8988T (cell line): ENCODE measurements at regions not wholly inside any gene's neighbourhood (a gene's known extent, or its start where the extent isn't known, plus 50 kb on each side); places are given as distances from the start of the nearest gene placed in this dataset.
"Not testable (repeated sequence)": the region's sequence is repeated elsewhere in the genome, so short reads cannot be mapped to it uniquely, and the experiment has no call there.

Experiments used
- DNase-seq: peaks from one replicate; pipeline ENCODE4 v3.0.0; 2011

- no peak for DNase-seq
Observed at GRCh38 chr5:57002959-57003485, 51.1 kb upstream of the MIER3 start.

- not testable (repeated sequence) for DNase-seq
Observed at GRCh38 chr5:57003566-57003965, 51.6 kb upstream of the MIER3 start.

DNA sequence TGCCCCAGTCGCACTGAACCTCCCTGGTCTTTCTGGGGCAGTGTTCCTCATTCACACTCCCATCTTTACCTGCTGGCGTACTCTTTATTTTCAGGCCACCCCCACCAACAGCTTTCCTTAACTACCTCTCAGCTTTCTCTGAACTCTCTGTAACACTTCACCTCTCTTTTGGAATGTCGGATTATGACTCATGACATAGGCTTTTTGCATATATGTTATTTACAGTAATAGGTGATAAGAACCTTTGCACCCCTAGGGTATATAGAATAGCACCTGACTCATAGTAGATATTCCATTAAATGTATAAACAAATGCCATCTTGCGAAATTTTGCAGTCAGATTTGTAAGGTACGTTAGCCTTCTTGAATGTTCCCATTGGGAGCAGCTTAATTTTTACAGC is 52.9 kb upstream of the MIER3 start:
- DNase-seq = peak; percentile 5

DNA sequence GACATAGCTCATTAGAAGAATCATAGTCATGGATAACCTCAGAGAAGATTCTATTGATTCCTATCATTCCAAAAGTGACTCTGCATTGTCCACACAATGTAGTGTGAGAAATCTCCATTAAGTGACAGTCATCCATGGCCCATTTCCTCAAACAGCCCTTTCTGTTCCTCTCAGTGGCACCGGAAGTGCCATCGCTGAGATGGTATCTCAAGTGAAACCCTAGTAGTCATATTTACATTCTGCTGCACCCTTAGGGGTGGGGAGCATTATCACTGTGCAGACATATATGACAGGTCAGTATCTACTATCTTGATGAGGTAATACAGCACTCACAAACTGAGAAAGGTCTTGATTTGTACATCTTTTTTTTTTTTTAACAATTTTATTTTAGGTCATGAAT is 55.4 kb upstream of the MIER3 start:
- no peak for DNase-seq

GRCh38 chr5:57009811-57010210 is 57.9 kb upstream of the MIER3 start:
- no peak for DNase-seq

- DNase-seq = no peak
Observed at GRCh38 chr5:57010786-57011185, 58.9 kb upstream of the MIER3 start.

GRCh38 chr5:57012511-57012910 is 60.6 kb upstream of the MIER3 start:
- DNase-seq = no peak

GRCh38 chr5:57025961-57026360 is 74.0 kb upstream of the MIER3 start:
- no peak for DNase-seq

DNA sequence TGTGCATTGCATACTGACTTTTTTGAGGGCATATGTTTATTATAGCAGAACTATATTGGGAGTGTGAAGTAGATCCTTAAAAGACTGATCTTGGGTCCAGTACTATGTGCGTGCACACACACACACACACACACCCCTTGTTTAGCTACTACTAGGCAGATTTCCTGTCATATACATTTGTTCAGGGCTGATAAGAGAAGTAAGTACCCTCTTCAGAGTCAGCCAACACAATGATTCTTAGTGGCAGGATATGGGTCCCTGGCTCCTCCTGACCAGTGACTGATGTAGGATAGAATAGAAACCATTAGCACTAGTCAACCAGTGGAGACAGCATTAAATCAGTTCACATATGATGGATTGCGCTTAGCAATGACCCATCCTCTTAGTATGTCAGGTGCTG is 76.2 kb upstream of the MIER3 start:
- DNase-seq = no peak

DNA sequence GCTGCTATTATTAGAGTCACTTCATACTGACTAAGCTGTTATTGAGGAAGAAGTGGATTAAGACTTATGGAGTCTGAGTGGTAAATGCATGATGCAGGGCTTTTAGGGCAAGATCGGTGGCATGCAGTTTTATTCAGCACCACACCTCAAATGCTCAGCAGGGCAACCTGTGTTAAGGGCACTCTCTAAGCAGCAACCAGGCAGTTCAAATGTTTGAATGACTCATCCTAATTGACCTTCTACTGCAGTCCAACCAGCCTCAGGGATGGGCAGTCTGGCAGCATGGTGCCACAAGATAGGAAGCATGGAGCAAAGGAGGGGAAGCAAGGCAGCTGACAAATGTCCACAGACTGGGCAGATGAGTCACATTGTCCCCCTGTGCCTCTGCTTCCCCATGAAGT is 80.2 kb upstream of the MIER3 start:
- DNase-seq = no peak

- DNase-seq = no peak
Observed at GRCh38 chr5:57033103-57033502, 81.2 kb upstream of the MIER3 start.

DNA sequence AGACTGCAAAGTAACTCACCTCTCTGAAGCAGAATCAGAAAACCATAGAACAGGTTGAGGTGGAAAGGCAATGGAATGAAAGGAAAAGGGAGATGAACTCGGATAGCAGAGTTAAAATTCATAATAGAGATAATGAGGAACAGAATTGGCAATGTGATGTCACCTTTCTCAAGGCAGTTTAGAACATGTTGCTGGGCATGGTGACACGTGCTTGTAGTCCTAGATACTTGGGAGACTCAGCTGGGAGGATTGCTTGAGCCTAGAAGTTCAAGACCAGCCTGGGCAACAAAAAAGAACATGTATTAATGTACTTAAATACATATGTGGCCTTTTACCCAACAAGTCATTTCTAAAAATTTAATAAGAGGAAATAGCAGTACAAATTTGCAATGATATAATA is 81.6 kb upstream of the MIER3 start:
- DNase-seq = no peak

- DNase-seq = no peak
Observed at GRCh38 chr5:57034201-57034916, 82.4 kb upstream of the MIER3 start.

DNA sequence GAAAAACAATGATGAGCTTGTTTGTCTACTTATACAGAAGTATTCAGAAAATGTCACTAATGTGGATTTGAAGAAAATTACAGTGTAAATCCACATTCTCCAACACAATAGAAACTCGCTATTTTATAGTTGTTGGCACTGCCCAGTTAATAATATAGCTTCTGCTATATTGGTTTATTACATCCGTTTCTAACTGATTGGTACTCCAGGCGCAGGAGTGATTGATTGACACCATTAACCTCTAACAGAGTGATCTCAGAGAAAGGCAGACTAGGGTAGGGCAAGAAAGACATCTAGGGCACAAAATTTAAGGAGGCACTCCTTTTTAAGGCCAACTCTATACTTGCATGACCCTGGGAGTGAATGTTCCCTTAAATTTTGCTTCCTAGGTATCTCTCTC is 84.0 kb upstream of the MIER3 start:
- no peak for DNase-seq

DNA sequence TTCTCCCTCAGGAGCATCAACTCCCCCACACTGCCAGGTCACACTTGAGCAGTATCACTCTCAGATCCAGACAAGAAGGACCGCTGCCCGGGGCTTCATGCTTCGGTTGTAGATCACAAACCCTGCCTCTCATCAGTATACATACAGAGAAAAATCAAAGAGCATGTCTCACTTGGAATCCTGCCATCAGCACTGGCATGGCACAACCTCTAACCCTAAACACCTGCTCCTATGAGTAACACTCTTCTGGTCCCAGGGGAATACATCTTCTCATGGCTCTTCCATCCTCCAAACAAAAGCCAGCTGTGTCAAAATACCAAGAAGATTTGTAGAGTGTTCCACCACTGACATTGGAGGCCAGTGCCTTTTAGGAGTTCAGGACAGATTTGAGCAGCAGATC is 84.8 kb upstream of the MIER3 start:
- no peak for DNase-seq

DNA sequence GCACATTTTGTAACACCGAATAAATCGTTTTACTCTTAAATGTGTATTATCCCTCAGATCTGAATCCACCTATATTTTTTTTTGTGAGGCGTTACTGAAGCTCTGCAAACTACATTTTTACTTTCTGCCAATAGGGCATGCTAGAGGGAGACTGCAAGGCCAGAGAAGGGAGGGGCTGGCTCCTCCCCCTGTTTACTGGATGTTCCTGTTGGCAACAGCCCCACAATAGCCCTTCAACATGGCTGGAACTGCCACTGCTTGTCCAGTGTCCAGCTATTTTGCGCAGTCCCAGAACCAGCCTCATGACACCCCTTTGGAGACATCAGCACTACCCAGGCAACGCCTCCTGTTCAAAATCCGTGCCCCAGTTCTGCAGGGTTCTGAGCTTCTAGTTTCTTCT is 85.4 kb upstream of the MIER3 start:
- no peak for DNase-seq

DNA sequence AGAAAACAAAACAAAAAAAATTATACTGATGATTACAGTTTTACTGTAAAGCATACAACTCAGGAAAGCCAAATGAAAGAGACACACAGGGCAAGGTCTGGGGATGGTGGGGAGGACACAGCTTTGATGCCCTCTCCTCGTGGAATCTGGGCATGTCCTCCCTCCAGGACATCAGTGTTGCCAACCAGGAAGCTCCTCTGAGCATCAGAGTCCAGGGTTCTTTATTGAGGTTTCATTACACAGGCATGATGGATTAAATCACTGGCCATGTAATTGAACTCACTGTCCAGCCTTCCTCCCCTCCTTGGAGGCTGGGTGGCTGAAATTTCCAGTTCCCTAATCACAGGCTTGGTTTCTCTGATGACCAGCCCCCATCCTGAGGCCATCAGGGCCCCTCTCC is 89.6 kb upstream of the MIER3 start:
- no peak for DNase-seq

- no peak for DNase-seq
Observed at GRCh38 chr5:57042524-57042931, 90.6 kb upstream of the MIER3 start.

DNA sequence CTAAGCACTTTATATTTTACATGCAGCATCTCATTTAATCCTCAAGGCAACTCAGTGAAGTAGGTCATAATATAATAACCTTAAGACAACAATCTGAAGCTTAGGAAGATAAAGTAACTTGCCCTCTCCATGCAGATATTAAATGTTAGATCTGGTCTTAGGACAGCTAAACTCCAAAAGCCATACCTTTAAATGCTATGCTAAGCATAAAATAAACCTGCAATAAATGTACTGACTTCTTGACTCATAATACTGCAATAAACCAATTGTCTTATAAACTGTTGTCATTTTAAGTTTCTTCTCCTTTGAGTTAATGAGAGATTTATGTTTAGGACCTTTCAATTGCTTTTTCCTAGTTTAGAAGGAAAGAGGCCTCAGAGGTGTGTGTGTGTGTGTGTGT is 102.2 kb upstream of the MIER3 start:
- DNase-seq = no peak

- DNase-seq = no peak
Observed at GRCh38 chr5:57054671-57055070, 102.7 kb upstream of the MIER3 start.

- DNase-seq = no peak
Observed at GRCh38 chr5:57055731-57056130, 103.8 kb upstream of the MIER3 start.

DNA sequence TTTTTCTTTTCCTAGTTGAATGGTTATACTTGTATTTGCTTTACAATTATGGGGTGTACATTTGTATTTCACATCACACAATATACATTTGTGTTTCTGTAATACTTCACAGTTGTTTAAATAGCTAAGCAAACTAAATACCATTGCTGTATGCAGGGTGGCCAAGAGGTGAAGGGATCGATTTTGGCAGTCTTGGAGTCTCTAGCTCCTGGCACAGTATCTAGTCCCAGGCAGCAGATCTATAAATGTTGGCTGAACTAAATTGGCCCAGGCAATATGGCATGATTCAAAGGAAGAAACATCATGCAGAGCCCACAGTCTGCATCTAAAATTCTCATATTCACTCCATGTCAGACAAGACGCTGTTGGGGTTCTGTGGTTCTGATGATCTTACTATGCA is 110.1 kb upstream of the GPBP1 start:
- no peak for DNase-seq

DNA sequence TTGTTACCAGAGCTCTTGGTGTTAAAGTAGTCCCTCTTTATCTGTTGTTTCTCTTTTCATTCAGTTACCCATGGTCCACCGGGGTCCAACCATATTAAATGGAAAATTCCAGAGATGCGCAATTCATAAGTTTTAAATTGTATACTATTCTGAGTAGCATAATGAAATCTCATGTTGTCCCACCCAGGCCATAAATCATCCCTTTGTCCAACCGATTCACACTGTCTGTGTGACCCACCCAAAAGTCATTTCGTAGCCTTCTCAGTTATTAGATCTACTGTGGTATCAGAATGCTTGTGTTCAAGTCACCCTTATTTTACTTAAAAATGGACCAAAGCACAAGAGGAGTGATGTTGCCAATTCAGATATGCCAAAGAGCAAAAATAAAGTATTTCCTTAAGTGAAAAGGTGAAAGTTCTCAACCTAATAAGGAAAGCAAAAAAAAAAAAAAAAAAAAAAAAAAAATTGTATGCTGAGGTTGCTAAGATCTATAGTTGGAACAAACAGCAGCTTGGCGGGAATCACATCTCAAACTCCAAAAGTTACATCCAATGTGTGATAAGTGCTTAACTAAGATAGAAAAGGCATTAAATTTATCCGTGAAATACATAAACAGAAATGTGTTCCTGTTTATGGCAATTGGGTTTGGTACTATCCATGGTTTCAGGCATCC is 106.8 kb upstream of the GPBP1 start:
- no peak for DNase-seq

- no peak for DNase-seq
Observed at GRCh38 chr5:57067597-57067924, 106.3 kb upstream of the GPBP1 start.
